HK-2 (cell line): ENCODE measurements at regions not wholly inside any gene's neighbourhood (a gene's known extent, or its start where the extent isn't known, plus 50 kb on each side); places are given as distances from the start of the nearest gene placed in this dataset.

Source experiments
- DNase-seq: peaks from one replicate; pipeline ENCODE4 v3.0.0-alpha.2; 2018; ENCODE audit not compliant: unreplicated experiment

DNA sequence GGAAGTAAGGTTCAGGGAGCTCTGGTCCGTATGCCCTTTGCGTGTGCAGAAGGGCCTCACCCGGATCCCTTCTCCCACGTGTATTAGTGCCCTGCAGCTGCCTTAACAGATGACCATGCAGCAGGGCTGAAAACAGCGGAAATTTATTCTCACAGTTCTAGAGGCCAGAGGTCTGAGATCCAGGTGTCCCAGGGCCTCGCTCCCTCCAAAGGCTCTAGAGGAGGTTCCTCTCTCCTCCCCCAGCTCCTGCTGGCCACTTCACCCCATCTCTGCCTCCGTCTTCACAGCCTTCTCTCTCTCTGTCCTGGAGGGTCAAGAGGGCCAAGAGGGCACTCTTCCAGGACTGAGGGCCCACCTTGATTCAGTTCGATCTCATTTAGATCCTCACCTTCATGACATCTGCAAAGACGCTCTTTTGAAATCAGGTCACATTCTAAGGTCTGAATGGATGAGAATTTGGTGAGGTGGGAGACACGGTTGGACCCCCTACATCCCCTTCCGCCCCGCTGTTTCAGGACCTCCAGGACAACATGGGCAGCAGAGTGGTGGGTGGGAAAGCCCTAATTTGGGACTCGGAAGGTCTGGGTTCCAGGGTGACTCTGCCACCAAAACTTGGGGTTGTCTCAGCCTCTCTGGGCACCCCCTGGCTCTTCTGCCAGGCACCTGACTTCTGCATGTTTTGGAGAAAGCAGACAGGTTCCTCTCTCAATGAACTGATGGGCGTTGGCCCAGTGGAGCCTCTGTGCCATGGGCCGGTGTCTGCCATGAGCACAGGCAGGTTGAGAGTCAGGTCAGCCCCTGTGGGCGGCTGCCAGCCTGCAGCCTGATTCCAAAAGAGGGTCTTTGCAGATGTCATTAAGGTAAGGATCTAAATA lies 361.2 kb downstream of the SEC14L1 start:
- DNase-seq: no peak

- DNase-seq: no peak
Measured at GRCh38 chr17:77502626-77503292, 362.0 kb downstream of the SEC14L1 start.

DNA sequence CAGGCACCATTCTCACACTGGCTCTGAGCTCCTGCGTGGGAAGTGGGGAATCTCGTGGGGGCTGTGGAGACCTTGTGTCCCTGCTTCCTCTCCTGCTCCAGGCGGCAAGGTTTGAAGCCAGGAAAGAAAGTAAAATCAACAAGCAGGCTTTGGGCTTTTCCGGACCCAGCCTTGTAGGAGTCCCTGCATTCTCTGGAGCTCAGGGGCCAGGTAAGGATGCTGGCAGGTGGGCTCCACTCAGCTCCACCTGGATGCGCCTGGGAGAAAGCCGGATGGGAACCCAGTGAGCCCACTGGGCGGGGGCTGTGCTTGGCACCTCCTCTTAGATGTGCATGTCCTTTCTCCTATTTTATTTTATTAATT lies 362.5 kb downstream of the SEC14L1 start:
- DNase-seq: no peak

GRCh38 chr17:77503916-77504651 lies 363.3 kb downstream of the SEC14L1 start:
- DNase-seq: no peak

DNA sequence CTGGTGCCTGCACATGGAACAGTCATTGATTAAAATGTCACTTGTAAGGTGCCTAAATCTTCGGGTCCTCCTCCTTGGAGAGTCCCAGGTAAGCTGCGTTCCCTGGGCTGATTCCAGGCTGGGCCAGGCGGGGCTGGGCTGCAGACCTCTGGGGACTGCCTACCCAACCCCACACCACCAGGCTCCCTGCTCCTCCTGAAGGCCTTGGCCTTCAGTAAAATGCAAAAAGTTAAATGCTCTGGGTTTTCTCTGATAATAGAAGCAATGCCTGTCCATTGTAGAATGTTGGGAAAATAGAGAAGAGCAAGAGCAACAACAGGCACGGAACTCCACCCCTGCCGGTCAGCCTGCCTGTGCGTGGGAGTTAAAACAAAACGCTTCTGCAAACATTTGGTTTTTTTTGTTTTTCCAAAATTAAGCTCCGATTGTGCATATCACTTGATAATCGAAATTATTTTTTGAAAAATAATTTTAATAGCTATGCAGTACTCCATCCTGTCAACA lies 363.9 kb downstream of the SEC14L1 start:
- DNase-seq: no peak

DNA sequence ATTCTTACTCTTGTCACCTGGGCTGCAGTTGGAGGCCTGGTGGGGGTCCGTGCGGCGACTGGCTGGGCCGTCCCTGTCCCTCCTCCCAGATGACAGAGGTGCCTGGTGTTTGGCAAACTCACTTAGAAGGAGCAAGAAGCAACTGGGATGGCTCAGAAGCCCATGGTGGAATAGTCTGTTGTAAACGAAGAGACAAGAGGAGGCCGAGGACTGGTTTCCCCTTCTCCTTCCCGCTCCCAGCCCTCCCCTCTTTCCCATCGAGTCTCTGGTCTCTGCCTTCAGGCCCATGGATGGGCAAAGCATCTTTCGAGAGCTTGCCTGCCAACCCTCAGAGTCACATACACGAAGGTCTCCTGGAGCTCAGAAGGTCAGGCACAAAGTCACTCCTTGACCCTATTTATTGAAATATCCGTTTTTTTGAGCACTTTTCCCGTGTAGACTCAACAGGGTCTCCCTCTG lies 364.4 kb downstream of the SEC14L1 start:
- no peak for DNase-seq

- no peak for DNase-seq
Measured at GRCh38 chr17:77506371-77506991, 365.7 kb downstream of the SEC14L1 start.

GRCh38 chr17:77507111-77507885 lies 366.5 kb downstream of the SEC14L1 start:
- no peak for DNase-seq

DNA sequence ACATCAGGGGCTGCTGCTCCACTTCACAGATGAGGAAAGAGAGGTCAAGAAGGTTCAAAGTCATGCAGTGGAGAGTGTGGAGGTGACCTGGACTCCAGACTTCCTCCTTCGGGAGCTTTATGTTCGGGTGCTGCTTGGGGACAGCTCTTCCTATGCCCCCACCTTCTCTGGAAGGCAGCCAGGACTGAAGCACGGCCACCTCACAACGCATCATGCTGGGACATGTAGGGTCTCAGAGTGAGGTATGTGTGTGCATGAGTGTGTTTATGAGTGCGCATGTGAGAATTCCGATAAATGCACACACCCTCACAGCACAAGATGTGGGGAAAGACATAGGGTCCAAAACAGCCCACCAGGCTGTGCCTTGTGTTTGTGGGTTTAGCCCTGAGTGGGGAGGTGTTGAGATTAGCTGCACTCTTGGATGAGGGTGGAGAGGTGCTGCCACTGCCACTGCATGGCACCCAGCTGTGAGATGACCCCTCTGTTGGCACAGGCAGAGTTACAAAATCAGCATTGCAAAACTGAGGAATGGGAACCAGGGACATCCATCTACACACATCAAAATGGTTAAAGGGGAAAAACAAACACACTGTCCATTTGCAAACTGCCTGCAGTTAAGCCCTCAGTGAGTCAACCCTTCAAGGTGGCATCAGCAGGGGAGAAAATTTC lies 367.4 kb downstream of the SEC14L1 start:
- no peak for DNase-seq

- no peak for DNase-seq
Measured at GRCh38 chr17:77509089-77509488, 368.3 kb downstream of the SEC14L1 start.

DNA sequence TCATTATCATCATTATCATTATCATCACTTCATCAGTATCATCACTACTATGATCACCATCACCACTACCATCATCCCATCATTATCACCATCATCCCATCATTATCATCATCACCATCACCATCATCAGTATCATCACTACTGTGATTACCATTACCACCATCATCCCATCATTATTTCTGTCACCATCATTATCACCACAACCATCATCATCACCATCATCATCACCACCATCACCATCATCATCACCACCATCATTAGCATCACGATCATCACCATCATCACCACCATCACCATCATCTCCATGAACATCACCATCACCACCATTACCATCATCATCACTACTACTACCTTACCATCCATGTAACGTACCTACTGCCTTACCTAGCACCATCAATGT lies 368.8 kb downstream of the SEC14L1 start:
- DNase-seq: no peak

DNA sequence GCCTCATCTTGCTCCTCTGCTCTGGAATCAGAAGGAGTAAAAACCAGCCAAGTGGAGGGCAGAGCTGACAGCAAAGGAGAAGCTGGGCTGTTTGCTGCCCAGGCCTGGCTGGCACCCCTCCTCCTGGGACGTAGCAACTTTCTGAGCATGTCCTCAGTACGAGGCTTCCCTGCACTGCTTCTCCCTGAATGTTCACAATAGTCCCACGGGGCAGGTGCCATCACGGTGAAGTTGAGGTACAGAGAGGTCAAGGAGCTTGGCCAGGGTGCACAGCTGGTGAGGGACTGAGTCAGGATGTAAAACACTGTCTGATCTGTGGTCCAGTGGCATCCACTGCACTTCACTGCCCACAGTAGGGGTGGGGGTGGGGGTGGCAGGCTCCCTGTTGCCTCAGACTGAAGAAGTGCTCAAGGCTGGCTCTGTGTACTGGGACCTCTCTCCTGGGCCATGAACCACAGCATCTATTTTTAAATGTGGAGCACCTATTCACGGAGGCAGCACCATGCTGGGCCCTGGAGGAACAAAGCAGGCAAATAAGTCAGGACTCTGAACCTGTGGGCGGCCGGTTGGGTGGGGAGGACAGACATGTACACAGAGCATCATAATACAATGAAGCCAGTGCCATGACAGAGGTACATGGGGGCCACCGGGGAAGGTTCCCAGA lies 369.5 kb downstream of the SEC14L1 start:
- no peak for DNase-seq

DNA sequence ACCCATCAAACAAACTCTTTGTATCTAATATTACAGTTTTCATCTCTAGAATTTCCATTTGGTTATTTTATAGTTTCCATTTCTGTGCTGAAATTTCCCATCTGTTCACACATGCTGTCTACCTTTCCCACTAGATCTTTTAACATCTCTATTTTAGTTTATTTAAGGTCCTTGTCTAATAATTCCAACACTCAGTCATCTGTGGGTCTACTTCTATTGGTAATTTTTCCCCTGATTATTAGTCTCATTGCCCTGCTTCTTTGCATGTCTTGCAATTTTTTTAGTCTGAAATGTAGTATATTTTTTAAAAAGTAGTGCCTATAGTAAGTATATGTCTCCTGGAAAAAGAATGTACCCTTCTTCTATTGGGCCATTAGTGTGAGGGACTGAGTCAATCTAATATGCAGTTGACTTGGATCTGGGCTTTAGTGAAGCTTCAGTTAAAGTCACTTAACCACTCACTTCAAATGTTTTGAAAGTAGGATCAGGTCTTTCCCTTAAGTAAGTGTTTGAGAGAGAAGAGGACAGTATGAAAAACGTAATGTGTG lies 370.8 kb downstream of the SEC14L1 start:
- no peak for DNase-seq

GRCh38 chr17:77512062-77512946 lies 371.5 kb downstream of the SEC14L1 start:
- DNase-seq: no peak

DNA sequence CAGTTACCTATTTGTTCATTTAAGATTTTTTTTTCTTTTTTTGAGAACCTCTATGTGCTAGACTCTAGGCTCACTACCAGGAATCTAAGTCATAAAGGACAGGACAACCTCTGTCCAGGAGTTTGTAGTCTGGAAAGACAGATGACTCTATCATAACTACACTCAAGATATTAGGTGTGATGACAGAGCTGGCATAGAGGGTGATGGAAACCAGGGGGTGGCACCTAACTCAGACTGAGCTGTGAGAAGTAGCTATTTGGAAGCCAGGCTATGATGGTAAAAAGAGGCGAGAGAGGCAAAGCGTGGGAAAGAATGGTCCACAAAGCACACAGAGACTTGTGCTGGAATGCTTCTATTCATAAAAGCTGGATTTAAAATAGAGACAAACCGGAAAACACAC lies 372.3 kb downstream of the SEC14L1 start:
- no peak for DNase-seq

DNA sequence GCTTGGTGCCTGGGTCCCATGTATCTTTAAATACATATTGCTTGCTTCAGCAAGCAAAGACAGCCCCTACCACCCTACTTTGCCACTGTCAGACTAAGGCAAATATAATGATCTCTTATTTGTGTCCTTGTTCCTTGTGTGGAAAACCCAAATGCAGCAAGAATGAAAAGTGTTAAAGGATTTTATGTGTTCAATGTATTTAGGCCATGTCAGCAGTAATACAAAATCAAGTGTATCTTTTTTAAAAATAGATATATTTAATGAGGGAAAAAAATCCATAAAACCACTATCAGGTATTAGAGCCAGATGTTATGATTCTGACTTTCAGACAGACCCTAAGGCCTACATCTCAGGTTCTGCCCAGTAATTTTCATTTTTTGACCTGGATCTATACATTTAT lies 374.5 kb downstream of the SEC14L1 start:
- no peak for DNase-seq

- peak; percentile 33 for DNase-seq
Measured at GRCh38 chr17:77516902-77517301, 376.1 kb downstream of the SEC14L1 start.

DNA sequence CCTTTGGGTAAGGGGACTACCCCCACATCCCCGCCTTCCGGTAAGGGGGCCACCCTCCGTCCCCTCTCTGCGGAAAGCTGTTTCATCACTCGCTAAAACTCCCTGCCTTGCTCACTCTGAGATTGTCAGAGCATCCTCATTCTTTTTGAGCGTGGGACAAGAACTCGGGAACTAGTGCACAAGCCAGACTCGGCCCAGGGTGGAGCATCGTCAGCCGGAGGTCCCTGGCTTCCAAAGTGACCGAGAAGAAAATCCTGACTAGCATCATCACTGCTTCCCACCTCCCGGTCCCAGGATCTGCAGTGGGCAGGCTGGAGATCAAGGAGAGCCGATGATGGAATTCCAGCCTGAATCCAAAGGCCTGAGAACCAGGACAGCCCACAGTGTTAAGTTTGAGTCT lies 380.3 kb downstream of the SEC14L1 start:
- no peak for DNase-seq

- no peak for DNase-seq
Measured at GRCh38 chr17:77523540-77523939, 382.8 kb downstream of the SEC14L1 start.
